ENCODE measurements at regions not wholly inside any gene's neighbourhood (a gene's known extent, or its start where the extent isn't known, plus 50 kb on each side); places are given as distances from the start of the nearest gene placed in this dataset.

- no peaks in the 10 kb centered on the region for H3K9me3 ChIP-seq (ENCODE audit: control insufficient read depth in 4 of 4, insufficient read depth in 3 of 4, low read length in 3 of 4)
- no peaks in the 10 kb centered on the region for H3K36me3 ChIP-seq (ENCODE audit: control insufficient read depth in 4 of 4, insufficient read depth in 4 of 4, low read length in 4 of 4)
- no peaks in the 10 kb centered on the region for H3K4me1 ChIP-seq (ENCODE audit: control insufficient read depth in 5 of 5, insufficient read depth in 5 of 5, low read length in 5 of 5)
- no peaks in the 10 kb centered on the region for H3K27me3 ChIP-seq (ENCODE audit: control insufficient read depth in 3 of 3, insufficient read depth in 3 of 3, low read length in 2 of 3)
- 80 to 91% methylated on average over 4 of the region's 4 CpGs for WGBS, 2 donors
- DNase-seq (no peak), ATAC-seq (ENCODE audit: insufficient read depth, low FRiP score) (no peak)
- no peak overlapping the region for H3K9ac ChIP-seq (ENCODE audit: insufficient read depth in 1 of 2, low read length in 2 of 2)
- no peak for TF ChIP-seq CTCF (IDR thresholded peaks at IDR 0.05; ENCODE audit: control extremely low read depth, extremely low read depth)
- H3K27ac ChIP-seq (ENCODE audit: low read depth in 1 of 2, low read length in 1 of 2): no peak overlapping the region
- H3K4me3 ChIP-seq: no peak overlapping the region
Observed at GRCh38 chr2:35931626-35932025, 424.0 kb upstream of the CRIM1 start.

DNA sequence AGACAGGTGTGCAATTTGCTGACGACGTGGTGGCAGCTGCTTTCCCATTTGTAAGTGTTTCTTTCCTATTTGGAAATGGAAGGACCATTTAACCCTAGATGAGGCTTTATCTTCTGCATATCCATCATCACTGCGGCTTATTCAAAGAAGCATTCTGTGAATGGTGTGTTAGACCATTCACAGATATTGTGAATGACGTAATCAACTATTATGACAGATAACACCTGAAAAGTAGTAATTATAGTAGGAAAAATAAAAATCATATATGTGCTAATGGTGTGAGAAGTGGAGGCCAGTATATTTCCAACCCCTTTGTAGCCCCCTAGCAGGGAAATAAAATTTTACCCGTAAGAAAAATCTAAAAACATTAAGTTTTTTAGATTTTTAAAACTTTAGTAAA is 424.5 kb upstream of the CRIM1 start:
- H3K9ac ChIP-seq (ENCODE audit: insufficient read depth in 1 of 2, low read length in 2 of 2): no peak overlapping the region
- TF ChIP-seq CTCF (IDR thresholded peaks at IDR 0.05; ENCODE audit: control extremely low read depth, extremely low read depth): no peak
- ATAC-seq (ENCODE audit: insufficient read depth, low FRiP score) (no peak), DNase-seq (no peak)
- no peaks in the 10 kb centered on the region for H3K4me1 ChIP-seq (ENCODE audit: control insufficient read depth in 5 of 5, insufficient read depth in 5 of 5, low read length in 5 of 5)
- 74 to 82% methylated on average over 5 of the region's 5 CpGs for WGBS, 2 donors
- H3K27ac ChIP-seq (ENCODE audit: low read depth in 1 of 2, low read length in 1 of 2): no peak overlapping the region
- no peaks in the 10 kb centered on the region for H3K9me3 ChIP-seq (ENCODE audit: control insufficient read depth in 4 of 4, insufficient read depth in 3 of 4, low read length in 3 of 4)
- no peaks in the 10 kb centered on the region for H3K27me3 ChIP-seq (ENCODE audit: control insufficient read depth in 3 of 3, insufficient read depth in 3 of 3, low read length in 2 of 3)
- no peaks in the 10 kb centered on the region for H3K36me3 ChIP-seq (ENCODE audit: control insufficient read depth in 4 of 4, insufficient read depth in 4 of 4, low read length in 4 of 4)
- H3K4me3 ChIP-seq: no peak overlapping the region

GRCh38 chr2:35929551-35929950 is 426.0 kb upstream of the CRIM1 start:
- Histone ChIP-seq H3K27ac (ENCODE audit: low read depth in 1 of 2, low read length in 1 of 2) (no peak overlapping the region), H3K4me3 (no peak overlapping the region), H3K9me3 (ENCODE audit: control insufficient read depth in 4 of 4, insufficient read depth in 3 of 4, low read length in 3 of 4) (no peaks in the 10 kb centered on the region), H3K9ac (ENCODE audit: insufficient read depth in 1 of 2, low read length in 2 of 2) (no peak overlapping the region), H3K27me3 (ENCODE audit: control insufficient read depth in 3 of 3, insufficient read depth in 3 of 3, low read length in 2 of 3) (no peaks in the 10 kb centered on the region), H3K36me3 (ENCODE audit: control insufficient read depth in 4 of 4, insufficient read depth in 4 of 4, low read length in 4 of 4) (no peaks in the 10 kb centered on the region), H3K4me1 (ENCODE audit: control insufficient read depth in 5 of 5, insufficient read depth in 5 of 5, low read length in 5 of 5) (peaks cover 0 to 6% (median 0%) of the 10 kb centered on the region in 5 donors)
- DNase-seq (no peak), ATAC-seq (ENCODE audit: insufficient read depth, low FRiP score) (no peak)
- WGBS, 2 donors: 86 to 91% methylated on average over 2 of the region's 2 CpGs
- TF ChIP-seq CTCF (IDR thresholded peaks at IDR 0.05; ENCODE audit: control extremely low read depth, extremely low read depth): no peak

DNA sequence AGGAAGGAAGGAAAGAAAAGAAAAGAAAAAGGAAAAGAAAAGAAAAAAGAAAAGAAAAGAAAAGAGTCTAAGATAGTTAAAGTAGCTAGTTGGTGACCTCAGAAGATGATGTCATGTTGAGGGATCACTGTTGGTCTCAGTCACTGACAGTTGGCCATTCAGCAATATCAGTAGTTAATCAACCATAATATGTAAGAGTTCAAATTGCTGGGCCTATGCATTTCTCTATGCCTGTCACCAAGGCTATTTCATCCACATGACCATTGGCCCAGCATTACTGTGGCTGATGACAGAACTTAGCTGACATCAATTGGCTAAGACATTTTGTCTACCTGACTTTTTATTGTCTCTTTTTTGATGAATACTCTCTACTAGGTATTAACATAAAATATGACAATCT is 435.5 kb upstream of the CRIM1 start:
- ATAC-seq (ENCODE audit: insufficient read depth, low FRiP score) (no peak), DNase-seq (no peak)
- no peak overlapping the region for H3K9ac ChIP-seq (ENCODE audit: insufficient read depth in 1 of 2, low read length in 2 of 2)
- H3K4me3 ChIP-seq: no peak overlapping the region
- no peaks in the 10 kb centered on the region for H3K36me3 ChIP-seq (ENCODE audit: control insufficient read depth in 4 of 4, insufficient read depth in 4 of 4, low read length in 4 of 4)
- no peak overlapping the region for H3K27ac ChIP-seq (ENCODE audit: low read depth in 1 of 2, low read length in 1 of 2)
- H3K4me1 ChIP-seq (ENCODE audit: control insufficient read depth in 5 of 5, insufficient read depth in 5 of 5, low read length in 5 of 5): peaks cover 0 to 2% (median 0%) of the 10 kb centered on the region in 5 donors
- no peaks in the 10 kb centered on the region for H3K9me3 ChIP-seq (ENCODE audit: control insufficient read depth in 4 of 4, insufficient read depth in 3 of 4, low read length in 3 of 4)
- no peak for TF ChIP-seq CTCF (IDR thresholded peaks at IDR 0.05; ENCODE audit: control extremely low read depth, extremely low read depth)
- no peaks in the 10 kb centered on the region for H3K27me3 ChIP-seq (ENCODE audit: control insufficient read depth in 3 of 3, insufficient read depth in 3 of 3, low read length in 2 of 3)

Data from lung (tissue), 11 donors.